Activated naive CD8-positive, alpha-beta T cell treated with anti-CD3 and anti-CD28 coated beads for 36 hours (primary cell): ENCODE measurements at regions not wholly inside any gene's neighbourhood (a gene's known extent, or its start where the extent isn't known, plus 50 kb on each side); places are given as distances from the start of the nearest gene placed in this dataset.

Experiments used
- DNase-seq: peaks from one replicate; pipeline ENCODE4 v3.0.0; 2021
- H3K27ac Mint-ChIP-seq: one replicate; pipeline ENCODE4 v1.8.0; 2022; ENCODE audit warnings: mild to moderate bottlenecking, moderate library complexity, mixed read lengths
- H3K27me3 Mint-ChIP-seq: one replicate; pipeline ENCODE4 v1.8.0; 2022; ENCODE audit warnings: mild to moderate bottlenecking, mixed read lengths
- H3K36me3 Mint-ChIP-seq: one replicate; pipeline ENCODE4 v1.8.0; 2021; ENCODE audit warnings: mild to moderate bottlenecking, mixed read lengths
- H3K4me1 Mint-ChIP-seq: one replicate; pipeline ENCODE4 v1.8.0; 2021; ENCODE audit warnings: mixed read lengths
- H3K4me3 Mint-ChIP-seq: one replicate; pipeline ENCODE4 v1.8.0; 2022; ENCODE audit warnings: mild to moderate bottlenecking, moderate library complexity, mixed read lengths
- H3K9me3 Mint-ChIP-seq: one replicate; pipeline ENCODE4 v1.8.0; 2022; ENCODE audit warnings: mixed read lengths

DNA sequence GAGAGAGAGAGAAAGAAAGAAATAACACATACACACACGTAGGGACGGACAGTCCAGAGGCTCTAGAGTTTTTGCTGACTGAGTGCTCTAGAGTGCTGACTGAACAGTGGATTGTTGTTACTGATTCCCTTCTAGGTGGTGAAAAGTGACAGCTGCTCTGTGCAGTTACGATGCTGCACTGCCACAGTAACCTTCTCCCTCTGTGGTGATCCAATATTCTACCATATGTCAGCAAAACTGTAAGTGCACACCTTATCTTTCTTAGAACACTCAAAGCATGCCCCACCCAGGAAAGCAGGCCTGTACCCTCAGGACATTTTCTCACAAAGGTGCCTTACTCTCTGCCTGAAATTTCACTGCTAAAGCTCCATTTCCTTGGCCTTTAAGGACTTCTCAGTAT, 1023.5 kb downstream of the TYW1 start:
- no peak for DNase-seq
- H3K9me3 Mint-ChIP-seq: peaks cover 1% of the 10 kb centered on the region
- no peaks in the 10 kb centered on the region for H3K36me3 Mint-ChIP-seq
- no peak overlapping the region for H3K27ac Mint-ChIP-seq
- H3K4me3 Mint-ChIP-seq: no peak overlapping the region
- no peaks in the 10 kb centered on the region for H3K4me1 Mint-ChIP-seq
- no peaks in the 10 kb centered on the region for H3K27me3 Mint-ChIP-seq

DNA sequence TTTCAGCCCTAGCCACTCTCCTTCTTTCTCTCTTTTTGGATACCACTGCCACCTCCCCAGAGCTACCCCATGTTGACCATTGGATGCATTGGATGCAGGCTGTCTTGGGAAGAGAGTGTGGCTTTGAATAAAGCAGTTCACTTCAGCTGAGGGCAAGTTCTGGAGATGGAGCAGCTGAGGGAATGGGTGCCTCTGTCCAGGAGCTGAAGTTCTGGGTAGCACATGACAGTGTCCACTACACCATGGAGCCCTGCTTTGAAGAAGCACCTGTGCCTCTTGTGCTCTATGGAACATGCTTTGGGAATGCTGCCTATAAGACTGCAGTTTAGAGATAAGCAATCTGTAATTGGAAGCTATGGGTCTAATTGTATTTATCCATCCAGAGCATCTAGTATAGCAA, 1028.7 kb downstream of the TYW1 start:
- H3K27ac Mint-ChIP-seq: no peak overlapping the region
- no peaks in the 10 kb centered on the region for H3K36me3 Mint-ChIP-seq
- H3K4me3 Mint-ChIP-seq: no peak overlapping the region
- H3K27me3 Mint-ChIP-seq: no peaks in the 10 kb centered on the region
- DNase-seq: no peak
- no peaks in the 10 kb centered on the region for H3K4me1 Mint-ChIP-seq
- H3K9me3 Mint-ChIP-seq: peaks cover 11% of the 10 kb centered on the region

- Mint-ChIP-seq H3K4me1 (no peaks in the 10 kb centered on the region), H3K27ac (no peak overlapping the region), H3K36me3 (no peaks in the 10 kb centered on the region), H3K4me3 (no peak overlapping the region), H3K27me3 (no peaks in the 10 kb centered on the region), H3K9me3 (peaks cover 19% of the 10 kb centered on the region)
- no peak for DNase-seq
Measured at GRCh38 chr7:68030530-68030929, 1033.9 kb downstream of the TYW1 start.

DNA sequence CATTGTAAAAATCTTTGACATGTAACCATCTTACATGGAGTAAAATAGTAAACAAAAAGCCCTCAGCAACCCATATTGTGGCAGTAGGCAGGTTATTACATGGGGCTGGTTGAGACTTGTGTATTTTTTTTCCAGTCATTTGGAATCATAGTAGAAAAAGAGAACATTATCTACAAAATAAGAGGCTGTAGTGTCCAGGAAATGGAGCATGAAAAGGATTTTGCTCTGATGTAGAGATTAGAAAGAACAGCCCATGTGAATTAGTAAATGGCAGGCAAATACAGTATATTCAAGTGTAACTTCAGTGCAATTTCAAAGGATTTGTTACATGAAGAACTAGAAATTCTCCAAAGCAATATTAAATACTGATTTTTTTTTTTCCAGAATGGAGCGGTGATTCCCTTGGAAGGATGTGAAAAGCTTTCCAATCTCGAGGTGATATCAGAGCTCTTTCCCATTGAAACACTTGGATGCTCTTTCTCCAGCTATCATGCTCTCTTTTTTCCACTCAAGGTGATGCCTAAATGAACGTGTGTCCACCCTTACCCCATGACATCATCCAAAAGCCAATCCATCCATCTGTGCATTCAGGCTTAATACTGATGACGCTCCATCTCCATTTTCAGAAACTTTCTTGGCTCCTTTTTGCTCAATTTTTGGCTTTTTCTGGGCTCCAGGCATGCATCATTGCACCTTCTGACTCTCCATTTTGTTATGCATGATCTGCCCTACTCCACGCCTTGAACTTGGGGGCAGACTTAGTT, 1034.7 kb downstream of the TYW1 start:
- Mint-ChIP-seq H3K4me3 (no peak overlapping the region), H3K36me3 (no peaks in the 10 kb centered on the region), H3K27ac (no peak overlapping the region), H3K4me1 (no peaks in the 10 kb centered on the region), H3K27me3 (no peaks in the 10 kb centered on the region), H3K9me3 (peaks cover 19% of the 10 kb centered on the region)
- no peak for DNase-seq

GRCh38 chr7:68038621-68039314, 1042.1 kb downstream of the TYW1 start:
- no peaks in the 10 kb centered on the region for H3K27me3 Mint-ChIP-seq
- H3K9me3 Mint-ChIP-seq: peaks cover 6% of the 10 kb centered on the region
- H3K4me3 Mint-ChIP-seq: no peak overlapping the region
- no peaks in the 10 kb centered on the region for H3K4me1 Mint-ChIP-seq
- DNase-seq: no peak
- H3K36me3 Mint-ChIP-seq: no peaks in the 10 kb centered on the region
- no peak overlapping the region for H3K27ac Mint-ChIP-seq

DNA sequence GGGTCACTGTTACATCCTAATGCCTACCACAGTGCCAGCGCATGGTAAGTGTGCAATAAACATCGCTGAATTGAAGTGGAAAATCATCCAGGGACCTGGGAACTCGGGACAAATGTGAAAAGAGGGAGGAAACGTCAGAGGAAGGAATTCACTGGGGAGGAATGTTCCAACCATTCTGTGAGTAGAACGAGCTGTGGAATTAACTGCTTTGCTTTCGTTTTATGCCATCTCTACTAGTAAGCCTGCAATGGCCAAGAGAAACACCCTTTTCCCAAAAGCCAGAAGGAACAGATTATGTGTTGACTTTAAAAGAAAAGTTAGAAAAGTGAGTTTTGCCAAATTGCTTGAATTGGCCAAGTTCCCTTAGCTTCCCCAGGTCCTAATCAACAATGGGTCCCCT, 1044.9 kb downstream of the TYW1 start:
- no peaks in the 10 kb centered on the region for H3K27me3 Mint-ChIP-seq
- no peaks in the 10 kb centered on the region for H3K4me1 Mint-ChIP-seq
- H3K9me3 Mint-ChIP-seq: peaks cover 3% of the 10 kb centered on the region
- H3K36me3 Mint-ChIP-seq: no peaks in the 10 kb centered on the region
- DNase-seq: no peak
- H3K4me3 Mint-ChIP-seq: no peak overlapping the region
- H3K27ac Mint-ChIP-seq: no peak overlapping the region

DNA sequence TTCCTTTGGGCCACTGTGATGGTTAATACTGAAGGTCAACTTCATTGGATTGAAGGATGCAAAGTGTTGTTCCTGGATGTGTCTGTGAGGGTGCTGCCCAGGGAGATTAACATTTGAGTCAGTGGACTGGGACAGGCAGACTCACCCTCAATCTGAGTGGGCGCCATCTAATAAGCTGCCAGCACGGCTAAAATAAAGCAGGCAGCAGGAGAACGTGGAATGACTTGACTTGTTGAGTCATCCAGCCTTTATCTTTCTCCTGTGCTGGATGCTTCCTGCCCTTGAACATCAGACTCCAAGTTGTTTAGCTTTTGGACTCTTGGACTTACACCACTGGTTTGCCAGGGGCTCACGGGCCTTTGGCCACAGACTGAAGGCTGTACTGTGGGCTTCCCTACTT, 1046.9 kb downstream of the TYW1 start:
- H3K4me1 Mint-ChIP-seq: no peaks in the 10 kb centered on the region
- no peak overlapping the region for H3K4me3 Mint-ChIP-seq
- H3K27ac Mint-ChIP-seq: no peak overlapping the region
- H3K27me3 Mint-ChIP-seq: no peaks in the 10 kb centered on the region
- no peaks in the 10 kb centered on the region for H3K36me3 Mint-ChIP-seq
- peaks cover 3% of the 10 kb centered on the region for H3K9me3 Mint-ChIP-seq
- DNase-seq: no peak

DNA sequence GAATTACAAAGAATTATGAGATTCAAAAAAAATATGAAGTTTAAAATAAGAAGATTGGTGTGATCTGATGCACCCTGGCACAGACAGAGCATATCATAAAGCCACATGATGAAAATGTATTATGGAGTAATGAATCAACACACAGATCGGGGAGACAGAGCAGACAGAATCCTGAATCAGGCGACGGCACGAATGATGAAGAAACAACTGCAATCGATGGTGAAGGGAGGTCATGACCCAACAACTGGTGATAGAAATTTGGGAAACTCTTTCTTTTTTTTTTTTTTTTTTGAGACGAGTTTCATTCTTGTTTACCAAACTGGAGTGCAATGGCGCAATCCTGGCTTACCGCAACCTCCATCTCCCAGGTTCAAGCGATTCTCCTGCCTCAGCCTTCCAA, 1054.0 kb downstream of the TYW1 start:
- Mint-ChIP-seq H3K36me3 (no peaks in the 10 kb centered on the region), H3K4me1 (no peaks in the 10 kb centered on the region), H3K9me3 (no peaks in the 10 kb centered on the region), H3K27me3 (no peaks in the 10 kb centered on the region), H3K27ac (no peak overlapping the region), H3K4me3 (no peak overlapping the region)
- DNase-seq: no peak

- no peak for DNase-seq
- H3K36me3 Mint-ChIP-seq: no peaks in the 10 kb centered on the region
- no peak overlapping the region for H3K27ac Mint-ChIP-seq
- peaks cover 2% of the 10 kb centered on the region for H3K9me3 Mint-ChIP-seq
- no peak overlapping the region for H3K4me3 Mint-ChIP-seq
- H3K4me1 Mint-ChIP-seq: no peaks in the 10 kb centered on the region
- H3K27me3 Mint-ChIP-seq: no peaks in the 10 kb centered on the region
Measured at GRCh38 chr7:68058014-68058413, 1061.4 kb downstream of the TYW1 start.

DNA sequence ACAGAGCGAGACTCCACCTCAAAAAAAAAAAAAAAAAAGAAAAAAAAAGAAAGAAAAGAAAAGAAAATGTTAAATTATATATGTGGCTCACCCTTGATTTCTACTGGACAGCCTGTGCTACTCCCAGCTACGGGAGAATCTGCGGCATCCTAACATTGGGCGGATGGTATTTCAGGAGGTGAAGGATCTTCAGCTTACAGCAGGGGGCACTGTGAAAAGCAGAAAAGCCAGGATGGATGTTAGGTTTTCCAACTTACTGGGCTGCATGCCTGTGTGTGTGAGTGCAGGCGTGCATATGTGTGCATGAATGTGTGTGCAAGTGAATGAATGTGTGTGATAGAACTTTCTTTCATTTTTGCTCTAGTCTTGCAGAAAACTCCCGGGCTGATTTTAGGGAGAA, 1066.5 kb downstream of the TYW1 start:
- H3K9me3 Mint-ChIP-seq: peaks cover 2% of the 10 kb centered on the region
- no peaks in the 10 kb centered on the region for H3K36me3 Mint-ChIP-seq
- no peaks in the 10 kb centered on the region for H3K4me1 Mint-ChIP-seq
- H3K27ac Mint-ChIP-seq: no peak overlapping the region
- no peak overlapping the region for H3K4me3 Mint-ChIP-seq
- no peak for DNase-seq
- H3K27me3 Mint-ChIP-seq: no peaks in the 10 kb centered on the region

GRCh38 chr7:68065581-68065980, 1068.9 kb downstream of the TYW1 start:
- no peak overlapping the region for H3K27ac Mint-ChIP-seq
- H3K36me3 Mint-ChIP-seq: no peaks in the 10 kb centered on the region
- H3K4me3 Mint-ChIP-seq: no peak overlapping the region
- H3K9me3 Mint-ChIP-seq: peaks cover 4% of the 10 kb centered on the region
- no peak for DNase-seq
- no peaks in the 10 kb centered on the region for H3K27me3 Mint-ChIP-seq
- H3K4me1 Mint-ChIP-seq: no peaks in the 10 kb centered on the region

- peaks cover 4% of the 10 kb centered on the region for H3K9me3 Mint-ChIP-seq
- no peaks in the 10 kb centered on the region for H3K36me3 Mint-ChIP-seq
- no peak overlapping the region for H3K27ac Mint-ChIP-seq
- H3K27me3 Mint-ChIP-seq: no peaks in the 10 kb centered on the region
- DNase-seq: no peak
- no peaks in the 10 kb centered on the region for H3K4me1 Mint-ChIP-seq
- no peak overlapping the region for H3K4me3 Mint-ChIP-seq
Measured at GRCh38 chr7:68067845-68068244, 1071.2 kb downstream of the TYW1 start.

GRCh38 chr7:68070992-68071391, 1074.4 kb downstream of the TYW1 start:
- H3K9me3 Mint-ChIP-seq: peaks cover 4% of the 10 kb centered on the region
- no peaks in the 10 kb centered on the region for H3K27me3 Mint-ChIP-seq
- H3K4me3 Mint-ChIP-seq: no peak overlapping the region
- H3K36me3 Mint-ChIP-seq: no peaks in the 10 kb centered on the region
- no peak overlapping the region for H3K27ac Mint-ChIP-seq
- DNase-seq: no peak
- H3K4me1 Mint-ChIP-seq: no peaks in the 10 kb centered on the region

DNA sequence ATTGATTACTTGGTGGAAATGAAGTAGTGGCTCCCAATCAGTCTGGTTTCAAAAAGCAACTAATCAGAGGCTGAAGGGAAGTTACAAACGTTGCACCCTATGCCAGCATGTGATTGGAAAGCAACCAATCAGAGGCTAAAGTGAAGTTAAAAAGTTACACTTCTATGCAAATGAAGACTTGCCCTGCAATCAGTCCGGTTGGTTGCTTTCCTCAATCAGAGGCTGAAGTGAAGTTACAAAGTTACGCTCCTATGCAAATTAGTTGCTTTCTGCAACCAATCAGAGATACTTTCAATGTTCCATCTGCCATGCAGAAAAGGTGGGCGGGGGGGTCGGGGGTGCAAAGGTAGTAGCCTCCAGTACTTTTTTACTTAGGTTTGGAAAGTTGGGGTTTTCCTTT, 1077.1 kb downstream of the TYW1 start:
- no peaks in the 10 kb centered on the region for H3K27me3 Mint-ChIP-seq
- H3K4me3 Mint-ChIP-seq: no peak overlapping the region
- peaks cover 5% of the 10 kb centered on the region for H3K9me3 Mint-ChIP-seq
- no peaks in the 10 kb centered on the region for H3K4me1 Mint-ChIP-seq
- no peak overlapping the region for H3K27ac Mint-ChIP-seq
- DNase-seq: no peak
- H3K36me3 Mint-ChIP-seq: no peaks in the 10 kb centered on the region

GRCh38 chr7:68074242-68074641, 1077.6 kb downstream of the TYW1 start:
- H3K4me1 Mint-ChIP-seq: no peaks in the 10 kb centered on the region
- no peaks in the 10 kb centered on the region for H3K36me3 Mint-ChIP-seq
- H3K27me3 Mint-ChIP-seq: no peaks in the 10 kb centered on the region
- no peak overlapping the region for H3K4me3 Mint-ChIP-seq
- H3K27ac Mint-ChIP-seq: no peak overlapping the region
- DNase-seq: no peak
- H3K9me3 Mint-ChIP-seq: peaks cover 2% of the 10 kb centered on the region

- H3K4me1 Mint-ChIP-seq: no peaks in the 10 kb centered on the region
- no peak overlapping the region for H3K4me3 Mint-ChIP-seq
- H3K36me3 Mint-ChIP-seq: peaks cover 2% of the 10 kb centered on the region
- H3K27ac Mint-ChIP-seq: no peak overlapping the region
- DNase-seq: no peak
- peaks cover 5% of the 10 kb centered on the region for H3K9me3 Mint-ChIP-seq
- H3K27me3 Mint-ChIP-seq: no peaks in the 10 kb centered on the region
Measured at GRCh38 chr7:68078157-68078710, 1081.6 kb downstream of the TYW1 start.
